ENCODE measurements at regions not wholly inside any gene's neighbourhood (a gene's known extent, or its start where the extent isn't known, plus 50 kb on each side); places are given as distances from the start of the nearest gene placed in this dataset.

GRCh38 chr5:61264273-61264661 lies 67.8 kb upstream of the ZSWIM6 start:
- no peak for FAIRE-seq
- TF ChIP-seq POLR2AphosphoS5 (IDR thresholded peaks at IDR 0.05; ENCODE audit: low read depth, low read length) (no peak), POLR2A (IDR thresholded peaks at IDR 0.05; ENCODE audit: low read depth, low read length) (no peak), TAF1 (IDR thresholded peaks at IDR 0.05; ENCODE audit: borderline replicate concordance, low read depth, low read length) (no peak)
- DNase-seq (ENCODE audit: insufficient read length) = no peak

- FAIRE-seq = no peak
- no peak for DNase-seq (ENCODE audit: insufficient read length)
- TF ChIP-seq TAF1 (IDR thresholded peaks at IDR 0.05; ENCODE audit: borderline replicate concordance, low read depth, low read length) (no peak), POLR2AphosphoS5 (IDR thresholded peaks at IDR 0.05; ENCODE audit: low read depth, low read length) (no peak), POLR2A (IDR thresholded peaks at IDR 0.05; ENCODE audit: low read depth, low read length) (no peak)
Observed at GRCh38 chr5:61267116-61267515, 64.9 kb upstream of the ZSWIM6 start.

GRCh38 chr5:61268871-61269270 lies 63.2 kb upstream of the ZSWIM6 start:
- no peak for FAIRE-seq
- TF ChIP-seq TAF1 (IDR thresholded peaks at IDR 0.05; ENCODE audit: borderline replicate concordance, low read depth, low read length) (no peak), POLR2AphosphoS5 (IDR thresholded peaks at IDR 0.05; ENCODE audit: low read depth, low read length) (no peak), POLR2A (IDR thresholded peaks at IDR 0.05; ENCODE audit: low read depth, low read length) (no peak)
- DNase-seq (ENCODE audit: insufficient read length) = no peak

- DNase-seq (ENCODE audit: insufficient read length) = no peak
- FAIRE-seq = no peak
- TF ChIP-seq POLR2A (IDR thresholded peaks at IDR 0.05; ENCODE audit: low read depth, low read length) (no peak), TAF1 (IDR thresholded peaks at IDR 0.05; ENCODE audit: borderline replicate concordance, low read depth, low read length) (no peak), POLR2AphosphoS5 (IDR thresholded peaks at IDR 0.05; ENCODE audit: low read depth, low read length) (no peak)
Observed at GRCh38 chr5:61270510-61271165, 61.4 kb upstream of the ZSWIM6 start.

- DNase-seq (ENCODE audit: insufficient read length) (no peak), FAIRE-seq (no peak)
- TF ChIP-seq POLR2A (IDR thresholded peaks at IDR 0.05; ENCODE audit: low read depth, low read length) (no peak), TAF1 (IDR thresholded peaks at IDR 0.05; ENCODE audit: borderline replicate concordance, low read depth, low read length) (no peak), POLR2AphosphoS5 (IDR thresholded peaks at IDR 0.05; ENCODE audit: low read depth, low read length) (no peak)
Observed at GRCh38 chr5:61272688-61273087, 59.4 kb upstream of the ZSWIM6 start.

GRCh38 chr5:61273279-61273975 lies 58.6 kb upstream of the ZSWIM6 start:
- FAIRE-seq (no peak), DNase-seq (ENCODE audit: insufficient read length) (no peak)
- TF ChIP-seq TAF1 (IDR thresholded peaks at IDR 0.05; ENCODE audit: borderline replicate concordance, low read depth, low read length) (no peak), POLR2AphosphoS5 (IDR thresholded peaks at IDR 0.05; ENCODE audit: low read depth, low read length) (no peak), POLR2A (IDR thresholded peaks at IDR 0.05; ENCODE audit: low read depth, low read length) (no peak)

GRCh38 chr5:61274511-61274911 lies 57.5 kb upstream of the ZSWIM6 start:
- no peak for TF ChIP-seq POLR2AphosphoS5 (IDR thresholded peaks at IDR 0.05; ENCODE audit: low read depth, low read length)
- no peak for TF ChIP-seq TAF1 (IDR thresholded peaks at IDR 0.05; ENCODE audit: borderline replicate concordance, low read depth, low read length)
- TF ChIP-seq POLR2A (IDR thresholded peaks at IDR 0.05; ENCODE audit: low read depth, low read length) = no peak
- DNase-seq (ENCODE audit: insufficient read length) (no peak), FAIRE-seq (no peak)

- DNase-seq (ENCODE audit: insufficient read length) (no peak), FAIRE-seq (no peak)
- TF ChIP-seq POLR2A (IDR thresholded peaks at IDR 0.05; ENCODE audit: low read depth, low read length) (no peak), TAF1 (IDR thresholded peaks at IDR 0.05; ENCODE audit: borderline replicate concordance, low read depth, low read length) (no peak), POLR2AphosphoS5 (IDR thresholded peaks at IDR 0.05; ENCODE audit: low read depth, low read length) (no peak)
Observed at GRCh38 chr5:61275841-61276240, 56.2 kb upstream of the ZSWIM6 start.

- FAIRE-seq (no peak), DNase-seq (ENCODE audit: insufficient read length) (no peak)
- TF ChIP-seq TAF1 (IDR thresholded peaks at IDR 0.05; ENCODE audit: borderline replicate concordance, low read depth, low read length) (no peak), POLR2AphosphoS5 (IDR thresholded peaks at IDR 0.05; ENCODE audit: low read depth, low read length) (no peak), POLR2A (IDR thresholded peaks at IDR 0.05; ENCODE audit: low read depth, low read length) (no peak)
Observed at GRCh38 chr5:61277190-61277589, 54.9 kb upstream of the ZSWIM6 start.

GRCh38 chr5:61277781-61278180 lies 54.3 kb upstream of the ZSWIM6 start:
- DNase-seq (ENCODE audit: insufficient read length) (no peak), FAIRE-seq (no peak)
- TF ChIP-seq POLR2AphosphoS5 (IDR thresholded peaks at IDR 0.05; ENCODE audit: low read depth, low read length) (no peak), POLR2A (IDR thresholded peaks at IDR 0.05; ENCODE audit: low read depth, low read length) (no peak), TAF1 (IDR thresholded peaks at IDR 0.05; ENCODE audit: borderline replicate concordance, low read depth, low read length) (no peak)

GRCh38 chr5:61279725-61280124 lies 52.3 kb upstream of the ZSWIM6 start:
- FAIRE-seq = no peak
- TF ChIP-seq POLR2AphosphoS5 (IDR thresholded peaks at IDR 0.05; ENCODE audit: low read depth, low read length) = no peak
- TF ChIP-seq TAF1 (IDR thresholded peaks at IDR 0.05; ENCODE audit: borderline replicate concordance, low read depth, low read length) = no peak
- no peak for TF ChIP-seq POLR2A (IDR thresholded peaks at IDR 0.05; ENCODE audit: low read depth, low read length)
- no peak for DNase-seq (ENCODE audit: insufficient read length)

GRCh38 chr5:61280205-61280604 lies 51.9 kb upstream of the ZSWIM6 start:
- TF ChIP-seq POLR2AphosphoS5 (IDR thresholded peaks at IDR 0.05; ENCODE audit: low read depth, low read length) (no peak), POLR2A (IDR thresholded peaks at IDR 0.05; ENCODE audit: low read depth, low read length) (no peak), TAF1 (IDR thresholded peaks at IDR 0.05; ENCODE audit: borderline replicate concordance, low read depth, low read length) (no peak)
- no peak for FAIRE-seq
- no peak for DNase-seq (ENCODE audit: insufficient read length)

Data from GM12892 (cell line).